Activated T-cell treated with anti-CD3 and anti-CD28 coated beads, Interleukin-2, amount 50 U/mL, for 72 hours (primary cell): ENCODE measurements at regions not wholly inside any gene's neighbourhood (a gene's known extent, or its start where the extent isn't known, plus 50 kb on each side); places are given as distances from the start of the nearest gene placed in this dataset.

Source experiments
- ATAC-seq, 2 donors: fragments of 150-1000 bp; cut with Tn5 transposase; replicated peaks in 1 of 2; 2 replicates each; pipeline ENCODE4 v1.10.0; 2021; ENCODE audit warnings: moderate library complexity in 2 of 2, mild to moderate bottlenecking in 1 of 2
- DNase-seq, 2 donors: peaks; one replicate each; pipeline ENCODE4 v3.0.0; 2021 to 2022; ENCODE audit warnings: mixed read lengths in 1 of 2
- H3K27ac Mint-ChIP-seq: one replicate; pipeline ENCODE4 v1.8.0; 2022; ENCODE audit warnings: mild to moderate bottlenecking, moderate library complexity, mixed read lengths
- H3K27me3 Mint-ChIP-seq: one replicate; pipeline ENCODE4 v1.8.0; 2022; ENCODE audit warnings: low read depth, mixed read lengths
- H3K36me3 Mint-ChIP-seq, 2 donors: one replicate each; pipeline ENCODE4 v1.8.0; 2022; ENCODE audit warnings: mixed read lengths in 2 of 2, mild to moderate bottlenecking in 1 of 2; ENCODE audit not compliant: insufficient read depth in 2 of 2
- H3K4me1 Mint-ChIP-seq: one replicate; pipeline ENCODE4 v1.8.0; 2022; ENCODE audit warnings: low read depth, mixed read lengths
- H3K4me3 Mint-ChIP-seq, 2 donors: one replicate each; pipeline ENCODE4 v1.8.0; 2022; ENCODE audit warnings: mild to moderate bottlenecking in 2 of 2, mixed read lengths in 2 of 2, moderate library complexity in 2 of 2
- H3K9me3 Mint-ChIP-seq, 2 donors: one replicate each; pipeline ENCODE4 v1.8.0; 2022; ENCODE audit warnings: mixed read lengths in 2 of 2

- DNase-seq (no peak), ATAC-seq (no peak)
- no peaks in the 10 kb centered on the region for H3K36me3 Mint-ChIP-seq
- no peaks in the 10 kb centered on the region for H3K27me3 Mint-ChIP-seq
- H3K4me3 Mint-ChIP-seq, result no peak overlapping the region
- no peak overlapping the region for H3K27ac Mint-ChIP-seq
- no peaks in the 10 kb centered on the region for H3K4me1 Mint-ChIP-seq
- H3K9me3 Mint-ChIP-seq, result no peaks in the 10 kb centered on the region
These were observed 321.5 kb upstream of the CLINT1 start for GRCh38 chr5:158180407-158180806.

- Mint-ChIP-seq H3K36me3 (no peaks in the 10 kb centered on the region), H3K4me3 (no peak overlapping the region), H3K9me3 (no peaks in the 10 kb centered on the region), H3K27ac (no peak overlapping the region), H3K27me3 (no peaks in the 10 kb centered on the region), H3K4me1 (no peaks in the 10 kb centered on the region)
- ATAC-seq, result no peak
- no peak for DNase-seq
These were observed 320.3 kb upstream of the CLINT1 start for GRCh38 chr5:158179271-158179670.

GRCh38 chr5:158178535-158178934 is 319.6 kb upstream of the CLINT1 start:
- Mint-ChIP-seq H3K9me3 (no peaks in the 10 kb centered on the region), H3K27me3 (no peaks in the 10 kb centered on the region), H3K4me3 (no peak overlapping the region), H3K36me3 (no peaks in the 10 kb centered on the region), H3K4me1 (no peaks in the 10 kb centered on the region), H3K27ac (no peak overlapping the region)
- DNase-seq (no peak), ATAC-seq (no peak)

- H3K27me3 Mint-ChIP-seq, result no peaks in the 10 kb centered on the region
- ATAC-seq (no peak), DNase-seq (no peak)
- H3K36me3 Mint-ChIP-seq, result no peaks in the 10 kb centered on the region
- H3K4me1 Mint-ChIP-seq, result no peaks in the 10 kb centered on the region
- H3K4me3 Mint-ChIP-seq, result no peak overlapping the region
- no peak overlapping the region for H3K27ac Mint-ChIP-seq
- H3K9me3 Mint-ChIP-seq, result no peaks in the 10 kb centered on the region
These were observed 318.2 kb upstream of the CLINT1 start for GRCh38 chr5:158177146-158177545.

- Mint-ChIP-seq H3K36me3 (no peaks in the 10 kb centered on the region), H3K27me3 (no peaks in the 10 kb centered on the region), H3K9me3 (no peaks in the 10 kb centered on the region), H3K4me1 (no peaks in the 10 kb centered on the region), H3K4me3 (no peak overlapping the region), H3K27ac (no peak overlapping the region)
- ATAC-seq (no peak), DNase-seq (no peak)
These were observed 317.1 kb upstream of the CLINT1 start for GRCh38 chr5:158175934-158176481.

GRCh38 chr5:158174918-158175851 is 316.2 kb upstream of the CLINT1 start:
- no peaks in the 10 kb centered on the region for H3K9me3 Mint-ChIP-seq
- H3K27ac Mint-ChIP-seq, result no peak overlapping the region
- H3K4me3 Mint-ChIP-seq, result no peak overlapping the region
- peak; percentile 50 to 56 for DNase-seq
- H3K36me3 Mint-ChIP-seq, result no peaks in the 10 kb centered on the region
- peak in 1 of 2 donors; percentile 57 for ATAC-seq
- H3K27me3 Mint-ChIP-seq, result no peaks in the 10 kb centered on the region
- no peaks in the 10 kb centered on the region for H3K4me1 Mint-ChIP-seq

GRCh38 chr5:158174026-158174425 is 315.1 kb upstream of the CLINT1 start:
- H3K27me3 Mint-ChIP-seq, result no peaks in the 10 kb centered on the region
- H3K36me3 Mint-ChIP-seq, result no peaks in the 10 kb centered on the region
- ATAC-seq (no peak), DNase-seq (no peak)
- no peak overlapping the region for H3K4me3 Mint-ChIP-seq
- no peaks in the 10 kb centered on the region for H3K9me3 Mint-ChIP-seq
- no peak overlapping the region for H3K27ac Mint-ChIP-seq
- no peaks in the 10 kb centered on the region for H3K4me1 Mint-ChIP-seq

- H3K9me3 Mint-ChIP-seq, result no peaks in the 10 kb centered on the region
- H3K36me3 Mint-ChIP-seq, result no peaks in the 10 kb centered on the region
- no peak for DNase-seq
- no peak for ATAC-seq
- no peaks in the 10 kb centered on the region for H3K27me3 Mint-ChIP-seq
- no peak overlapping the region for H3K4me3 Mint-ChIP-seq
- no peak overlapping the region for H3K27ac Mint-ChIP-seq
- no peaks in the 10 kb centered on the region for H3K4me1 Mint-ChIP-seq
These were observed 313.1 kb upstream of the CLINT1 start for GRCh38 chr5:158172005-158172404.

GRCh38 chr5:158170534-158170933 is 311.6 kb upstream of the CLINT1 start:
- H3K36me3 Mint-ChIP-seq, result no peaks in the 10 kb centered on the region
- H3K4me1 Mint-ChIP-seq, result no peaks in the 10 kb centered on the region
- no peak overlapping the region for H3K4me3 Mint-ChIP-seq
- no peaks in the 10 kb centered on the region for H3K9me3 Mint-ChIP-seq
- no peak for DNase-seq
- no peak overlapping the region for H3K27ac Mint-ChIP-seq
- H3K27me3 Mint-ChIP-seq, result peaks cover under 1% of the 10 kb centered on the region
- ATAC-seq, result no peak

- Mint-ChIP-seq H3K27ac (no peak overlapping the region), H3K4me3 (no peak overlapping the region), H3K36me3 (no peaks in the 10 kb centered on the region), H3K9me3 (no peaks in the 10 kb centered on the region), H3K4me1 (no peaks in the 10 kb centered on the region), H3K27me3 (peaks cover 5% of the 10 kb centered on the region)
- no peak for ATAC-seq
- DNase-seq, result no peak
These were observed 311.1 kb upstream of the CLINT1 start for GRCh38 chr5:158170060-158170459.

- Mint-ChIP-seq H3K36me3 (no peaks in the 10 kb centered on the region), H3K4me3 (no peak overlapping the region), H3K27me3 (peaks cover 6% of the 10 kb centered on the region), H3K27ac (no peak overlapping the region), H3K4me1 (no peaks in the 10 kb centered on the region), H3K9me3 (no peaks in the 10 kb centered on the region)
- DNase-seq (no peak), ATAC-seq (no peak)
These were observed 307.5 kb upstream of the CLINT1 start for GRCh38 chr5:158166424-158166823.

- H3K4me1 Mint-ChIP-seq, result no peaks in the 10 kb centered on the region
- no peaks in the 10 kb centered on the region for H3K36me3 Mint-ChIP-seq
- H3K27me3 Mint-ChIP-seq, result peaks cover 6% of the 10 kb centered on the region
- H3K9me3 Mint-ChIP-seq, result no peaks in the 10 kb centered on the region
- no peak for ATAC-seq
- H3K27ac Mint-ChIP-seq, result no peak overlapping the region
- no peak for DNase-seq
- H3K4me3 Mint-ChIP-seq, result no peak overlapping the region
These were observed 306.7 kb upstream of the CLINT1 start for GRCh38 chr5:158165647-158166046.

GRCh38 chr5:158164296-158165047 is 305.5 kb upstream of the CLINT1 start:
- DNase-seq (no peak), ATAC-seq (no peak)
- H3K27me3 Mint-ChIP-seq, result peaks cover 6% of the 10 kb centered on the region
- no peak overlapping the region for H3K27ac Mint-ChIP-seq
- no peaks in the 10 kb centered on the region for H3K9me3 Mint-ChIP-seq
- H3K4me3 Mint-ChIP-seq, result no peak overlapping the region
- H3K36me3 Mint-ChIP-seq, result no peaks in the 10 kb centered on the region
- H3K4me1 Mint-ChIP-seq, result no peaks in the 10 kb centered on the region
